C4-2B (cell line): ENCODE measurements at regions not wholly inside any gene's neighbourhood (a gene's known extent, or its start where the extent isn't known, plus 50 kb on each side); places are given as distances from the start of the nearest gene placed in this dataset.

ENCODE experiments used
- H3K27ac ChIP-seq: fragments of 450-650 bp; 2 replicates; pipeline ENCODE4 v1.5.1; 2017
- CTCF ChIP-seq: fragments of 450-650 bp; conservative IDR thresholded peaks from 2 replicates; pipeline ENCODE4 v1.5.1; 2017; ENCODE audit warnings: mild to moderate bottlenecking
- ZFX ChIP-seq: fragments of 450-650 bp; IDR thresholded peaks from 2 replicates; pipeline ENCODE4 v1.6.1; 2017

- no peak for TF ChIP-seq ZFX
- TF ChIP-seq CTCF: no peak
- H3K27ac ChIP-seq: no peak overlapping the region
These were observed 1105.1 kb downstream of the OLFM4 start for GRCh38 chr13:54133746-54134145.

- TF ChIP-seq ZFX (no peak), CTCF (no peak)
- H3K27ac ChIP-seq: no peak overlapping the region
These were observed 1116.2 kb downstream of the OLFM4 start for GRCh38 chr13:54144828-54145227.

GRCh38 chr13:54150851-54151250 lies 1122.2 kb downstream of the OLFM4 start:
- H3K27ac ChIP-seq: no peak overlapping the region
- TF ChIP-seq CTCF: no peak
- TF ChIP-seq ZFX: no peak

GRCh38 chr13:54162069-54162468 lies 1133.5 kb downstream of the OLFM4 start:
- TF ChIP-seq CTCF (peak; percentile 19; the same call in 1 of the 2 replicates), ZFX (no peak)

GRCh38 chr13:54165581-54166215 lies 1137.1 kb downstream of the OLFM4 start:
- no peak overlapping the region for H3K27ac ChIP-seq
- TF ChIP-seq ZFX (no peak), CTCF (no peak)

More at GRCh38 chr13:54162069-54162468, 1133.5 kb downstream of the OLFM4 start:
- H3K27ac ChIP-seq: no peak overlapping the region

GRCh38 chr13:54173996-54174395 lies 1145.4 kb downstream of the OLFM4 start:
- no peak for TF ChIP-seq ZFX
- TF ChIP-seq CTCF: no peak
- no peak overlapping the region for H3K27ac ChIP-seq

GRCh38 chr13:54175466-54175865 lies 1146.9 kb downstream of the OLFM4 start:
- H3K27ac ChIP-seq: no peak overlapping the region
- TF ChIP-seq CTCF: no peak
- no peak for TF ChIP-seq ZFX
